Left ventricle myocardium inferior (tissue), 1 donor: ENCODE measurements at regions not wholly inside any gene's neighbourhood (a gene's known extent, or its start where the extent isn't known, plus 50 kb on each side); places are given as distances from the start of the nearest gene placed in this dataset.

Experiments
- DNase-seq: peaks from one replicate; pipeline ENCODE4 v3.0.0-alpha.2; 2020
- H3K27ac ChIP-seq: fragments of 200-600 bp; replicated peaks from 2 replicates; pipeline ENCODE4 v1.8.0; 2021
- H3K27me3 ChIP-seq: fragments of 200-600 bp; 2 replicates; pipeline ENCODE4 v1.8.0; 2021; ENCODE audit warnings: low read depth
- H3K36me3 ChIP-seq: fragments of 200-600 bp; 2 replicates; pipeline ENCODE4 v1.8.0; 2021
- H3K4me1 ChIP-seq: fragments of 200-600 bp; 2 replicates; pipeline ENCODE4 v1.8.0; 2021
- H3K4me3 ChIP-seq: fragments of 200-600 bp; 2 replicates; pipeline ENCODE4 v1.8.0; 2021; ENCODE audit warnings: mild to moderate bottlenecking, moderate library complexity
- H3K9me3 ChIP-seq: fragments of 200-600 bp; replicated peaks from 2 replicates; pipeline ENCODE4 v1.8.0; 2021
- CTCF ChIP-seq: fragments of 200-600 bp; IDR thresholded peaks from 2 replicates; pipeline ENCODE4 v1.8.0; 2021; ENCODE audit warnings: antibody characterized with exemption, mild to moderate bottlenecking, borderline replicate concordance
- intact Hi-C: fragments of 100-400 bp; cut with micrococcal nuclease; formaldehyde crosslinking; loops from one replicate; pipeline ENCODE4 v1.11.0; 2022
- donor health status: DM: no; HTN: yes; CAD: no; lungs with severe emphysema.

GRCh38 chr4:179145746-179146525 is 1703.7 kb upstream of the AGA start:
- peaks cover 4% of the 10 kb centered on the region for H3K9me3 ChIP-seq
- H3K4me3 ChIP-seq: no peak overlapping the region
- H3K36me3 ChIP-seq: no peaks in the 10 kb centered on the region
- H3K4me1 ChIP-seq: no peaks in the 10 kb centered on the region
- H3K27me3 ChIP-seq: no peaks in the 10 kb centered on the region
- H3K27ac ChIP-seq: no peak overlapping the region
- DNase-seq: no peak
- intact Hi-C loops: no loop called here
- no peak for TF ChIP-seq CTCF

GRCh38 chr4:179151770-179152169 is 1709.5 kb upstream of the AGA start:
- intact Hi-C loops: no loop called here
- Histone ChIP-seq H3K27ac (no peak overlapping the region), H3K9me3 (no peaks in the 10 kb centered on the region), H3K36me3 (no peaks in the 10 kb centered on the region), H3K27me3 (no peaks in the 10 kb centered on the region), H3K4me3 (no peak overlapping the region), H3K4me1 (no peaks in the 10 kb centered on the region)
- TF ChIP-seq CTCF: no peak
- DNase-seq: no peak

- Histone ChIP-seq H3K27ac (no peak overlapping the region), H3K27me3 (no peaks in the 10 kb centered on the region), H3K4me3 (no peak overlapping the region), H3K4me1 (no peaks in the 10 kb centered on the region), H3K36me3 (no peaks in the 10 kb centered on the region), H3K9me3 (no peaks in the 10 kb centered on the region)
- no peak for DNase-seq
- intact Hi-C loops: no loop called here
- no peak for TF ChIP-seq CTCF
These were observed 1720.9 kb upstream of the AGA start for GRCh38 chr4:179163147-179163546.

GRCh38 chr4:179164267-179164999 is 1722.2 kb upstream of the AGA start:
- Histone ChIP-seq H3K9me3 (no peaks in the 10 kb centered on the region), H3K27me3 (no peaks in the 10 kb centered on the region), H3K36me3 (no peaks in the 10 kb centered on the region), H3K4me3 (no peak overlapping the region), H3K27ac (no peak overlapping the region), H3K4me1 (no peaks in the 10 kb centered on the region)
- TF ChIP-seq CTCF: no peak
- intact Hi-C loops: no loop called here
- no peak for DNase-seq

- H3K36me3 ChIP-seq: no peaks in the 10 kb centered on the region
- no peak for DNase-seq
- no peak for TF ChIP-seq CTCF
These were observed 1722.9 kb upstream of the AGA start for GRCh38 chr4:179165000-179165738.

More at GRCh38 chr4:179165000-179165738, 1722.9 kb upstream of the AGA start:
- Histone ChIP-seq H3K4me3 (no peak overlapping the region), H3K27me3 (no peaks in the 10 kb centered on the region), H3K27ac (no peak overlapping the region), H3K4me1 (no peaks in the 10 kb centered on the region), H3K9me3 (no peaks in the 10 kb centered on the region)
- intact Hi-C loops: no loop called here
